ENCODE measurements at regions not wholly inside any gene's neighbourhood (a gene's known extent, or its start where the extent isn't known, plus 50 kb on each side); places are given as distances from the start of the nearest gene placed in this dataset.
"Not testable (repeated sequence)": the region's sequence is repeated elsewhere in the genome, so short reads cannot be mapped to it uniquely, and the experiment has no call there.

DNA sequence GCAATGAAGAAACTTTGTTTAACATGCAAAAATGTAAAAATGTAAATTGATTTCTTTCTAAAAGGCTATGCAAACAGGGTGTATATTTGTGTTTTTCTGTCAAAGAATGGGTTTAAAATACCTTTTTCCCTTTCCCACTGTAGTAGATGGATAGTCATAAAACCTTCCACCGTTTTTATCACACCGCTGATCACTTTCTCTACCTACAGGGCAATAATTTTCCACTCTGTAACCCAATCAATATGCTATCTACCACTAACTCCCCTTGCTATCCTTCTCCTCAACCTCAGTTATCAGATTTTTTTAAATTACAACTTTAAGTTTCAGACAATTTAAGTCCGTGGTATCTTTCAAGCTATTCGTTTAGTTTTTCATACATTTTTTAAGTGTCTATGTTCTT is 91.4 kb upstream of the ARID1B start:
- no peak for DNase-seq (ENCODE audit: low read depth)
- peak overlapping the region; percentile 57 for H3K4me3 ChIP-seq (ENCODE audit: low read depth, low read length)
- TF ChIP-seq, protein P1, sequence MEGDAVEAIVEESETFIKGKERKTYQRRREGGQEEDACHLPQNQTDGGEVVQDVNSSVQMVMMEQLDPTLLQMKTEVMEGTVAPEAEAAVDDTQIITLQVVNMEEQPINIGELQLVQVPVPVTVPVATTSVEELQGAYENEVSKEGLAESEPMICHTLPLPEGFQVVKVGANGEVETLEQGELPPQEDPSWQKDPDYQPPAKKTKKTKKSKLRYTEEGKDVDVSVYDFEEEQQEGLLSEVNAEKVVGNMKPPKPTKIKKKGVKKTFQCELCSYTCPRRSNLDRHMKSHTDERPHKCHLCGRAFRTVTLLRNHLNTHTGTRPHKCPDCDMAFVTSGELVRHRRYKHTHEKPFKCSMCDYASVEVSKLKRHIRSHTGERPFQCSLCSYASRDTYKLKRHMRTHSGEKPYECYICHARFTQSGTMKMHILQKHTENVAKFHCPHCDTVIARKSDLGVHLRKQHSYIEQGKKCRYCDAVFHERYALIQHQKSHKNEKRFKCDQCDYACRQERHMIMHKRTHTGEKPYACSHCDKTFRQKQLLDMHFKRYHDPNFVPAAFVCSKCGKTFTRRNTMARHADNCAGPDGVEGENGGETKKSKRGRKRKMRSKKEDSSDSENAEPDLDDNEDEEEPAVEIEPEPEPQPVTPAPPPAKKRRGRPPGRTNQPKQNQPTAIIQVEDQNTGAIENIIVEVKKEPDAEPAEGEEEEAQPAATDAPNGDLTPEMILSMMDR (IDR thresholded peaks at IDR 0.05; ENCODE audit: control insufficient read depth, extremely low read depth, insufficient read depth): no peak

DNA sequence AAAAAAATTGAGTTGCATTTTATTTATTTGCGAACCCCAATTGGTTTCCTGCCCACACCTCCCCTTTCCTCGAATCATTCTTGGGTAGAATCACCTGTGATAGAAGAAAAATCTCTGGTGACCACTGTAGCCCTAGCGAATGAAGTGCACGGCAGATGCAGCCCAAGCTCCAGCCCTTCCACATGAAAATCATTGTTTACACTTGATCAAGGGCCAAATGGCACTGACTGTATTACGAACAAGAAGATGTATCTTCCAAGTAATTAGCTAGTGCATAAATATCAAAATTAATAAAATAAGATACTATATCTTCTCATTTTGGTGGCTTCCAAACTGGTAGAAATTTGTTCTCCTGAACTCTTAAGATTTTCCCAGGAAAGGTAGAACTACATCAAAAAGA is 93.4 kb upstream of the ARID1B start:
- no peak for DNase-seq (ENCODE audit: low read depth)
- TF ChIP-seq, protein P1 (IDR thresholded peaks at IDR 0.05; ENCODE audit: control insufficient read depth, extremely low read depth, insufficient read depth): no peak

DNA sequence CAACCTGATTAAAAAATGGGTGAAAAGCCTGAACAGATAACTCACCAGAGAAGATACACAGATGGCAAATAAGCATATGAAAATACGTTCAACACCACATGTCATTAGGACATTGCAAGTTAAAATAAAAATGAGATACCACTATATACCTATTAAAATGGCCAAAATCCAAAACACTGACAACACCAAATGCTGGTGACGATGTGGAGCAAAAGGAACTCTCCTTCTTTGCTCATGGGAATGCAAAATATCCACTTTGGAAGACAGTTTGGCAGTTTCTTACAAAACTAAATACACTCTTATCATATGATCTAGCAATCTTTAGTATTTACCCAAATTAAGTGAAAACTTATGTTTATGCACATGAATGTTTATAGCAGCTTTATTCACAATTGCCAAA is 100.5 kb upstream of the ARID1B start:
- TF ChIP-seq, protein P1 (IDR thresholded peaks at IDR 0.05; ENCODE audit: control insufficient read depth, extremely low read depth, insufficient read depth): no peak
- H3K4me3 ChIP-seq (ENCODE audit: low read depth, low read length): no peak overlapping the region
- DNase-seq (ENCODE audit: low read depth): no peak

More for the DNA sequence above, 93.4 kb upstream of the ARID1B start:
- no peak overlapping the region for H3K4me3 ChIP-seq (ENCODE audit: low read depth, low read length)

DNA sequence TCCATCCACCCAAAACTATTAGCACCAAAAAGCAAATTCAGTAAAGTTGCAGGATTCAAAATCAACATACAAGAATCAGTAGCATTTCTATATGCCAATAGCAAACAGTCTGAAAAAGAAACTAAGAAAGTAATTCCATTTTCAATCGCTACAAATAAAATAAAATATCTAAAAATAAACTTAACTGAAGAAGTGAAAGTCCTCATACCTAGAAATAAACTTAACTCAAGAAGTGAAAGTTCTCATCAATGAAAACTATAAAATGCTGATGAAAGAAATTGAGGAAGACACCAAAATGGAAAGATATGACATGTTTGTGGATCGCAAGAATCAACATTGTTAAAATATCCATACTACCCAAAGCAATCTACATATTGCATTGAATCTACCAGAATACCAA is 103.0 kb upstream of the ARID1B start:
- H3K4me3 ChIP-seq (ENCODE audit: low read depth, low read length): no peak overlapping the region
- TF ChIP-seq, protein P1 (IDR thresholded peaks at IDR 0.05; ENCODE audit: control insufficient read depth, extremely low read depth, insufficient read depth): no peak
- no peak for DNase-seq (ENCODE audit: low read depth)

DNA sequence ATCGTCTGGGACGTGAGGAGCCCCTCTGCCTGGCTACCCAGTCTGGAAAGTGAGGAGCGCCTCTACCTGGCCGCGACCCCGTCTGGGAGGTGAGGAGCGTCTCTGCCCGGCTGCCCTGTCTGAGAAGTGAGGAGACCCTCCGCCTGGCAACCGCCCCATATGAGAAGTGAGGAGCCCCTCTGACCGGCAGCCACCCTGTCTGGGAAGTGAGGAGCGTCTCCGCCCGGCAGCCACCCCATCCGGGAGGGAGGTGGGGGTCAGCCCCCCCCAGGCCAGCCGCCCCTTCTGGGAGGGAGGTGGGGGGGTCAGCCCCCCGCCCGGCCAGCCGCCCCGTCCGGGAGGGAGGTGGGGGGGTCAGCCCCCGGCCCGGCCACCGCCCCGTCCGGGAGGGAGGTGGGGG is 107.1 kb upstream of the ARID1B start:
- not testable (repeated sequence) for DNase-seq (ENCODE audit: low read depth); H3K4me3 ChIP-seq (ENCODE audit: low read depth, low read length)

DNA sequence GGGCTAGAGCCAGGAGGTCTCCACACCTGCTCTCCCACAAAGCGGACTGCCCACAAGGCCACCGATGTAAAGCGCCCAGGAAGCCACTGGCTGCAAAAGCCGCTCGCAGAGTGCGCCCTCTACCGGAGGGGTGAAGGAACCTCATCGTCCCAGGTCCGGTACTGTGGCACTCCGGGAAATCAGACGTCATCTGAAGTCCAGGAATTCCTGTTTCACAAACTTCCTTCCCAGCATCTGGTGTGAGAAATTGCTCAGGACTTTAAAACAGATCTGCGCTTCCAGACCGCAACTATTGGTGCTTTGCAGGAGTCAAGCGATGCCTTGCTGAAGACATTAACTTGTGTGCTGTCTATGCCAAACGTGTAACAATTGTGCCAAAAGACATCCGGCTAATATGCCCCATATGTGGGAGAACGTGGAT is 115.1 kb upstream of the ARID1B start:
- peak overlapping the region; percentile 39 for H3K4me3 ChIP-seq (ENCODE audit: low read depth, low read length)
- TF ChIP-seq, protein P1 (IDR thresholded peaks at IDR 0.05; ENCODE audit: control insufficient read depth, extremely low read depth, insufficient read depth): peak; percentile 82
- peak; percentile 41 for DNase-seq (ENCODE audit: low read depth)

DNA sequence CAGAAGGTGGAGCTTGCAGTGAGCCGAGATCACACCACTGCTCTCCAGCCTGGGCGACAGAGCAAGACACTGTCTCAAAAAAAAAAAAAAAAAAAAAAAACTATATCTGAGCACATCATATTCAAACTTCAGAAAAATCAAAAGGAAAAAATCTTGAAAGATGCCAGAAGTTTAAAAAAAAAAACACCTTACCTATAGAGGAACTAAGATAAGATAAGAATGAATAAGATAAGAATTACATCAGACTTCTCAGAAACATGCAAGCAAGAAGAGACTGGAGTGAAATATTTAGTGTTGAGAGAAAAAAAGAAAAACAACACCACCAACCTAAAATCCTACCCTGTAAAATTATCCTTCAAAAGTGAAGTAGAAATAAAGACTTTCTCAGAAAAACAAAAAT is 116.8 kb upstream of the ARID1B start:
- TF ChIP-seq, protein P1 (IDR thresholded peaks at IDR 0.05; ENCODE audit: control insufficient read depth, extremely low read depth, insufficient read depth): no peak
- no peak overlapping the region for H3K4me3 ChIP-seq (ENCODE audit: low read depth, low read length)
- DNase-seq (ENCODE audit: low read depth): no peak

All from LNCaP clone FGC (cell line).